ENCODE measurements at regions not wholly inside any gene's neighbourhood (a gene's known extent, or its start where the extent isn't known, plus 50 kb on each side); places are given as distances from the start of the nearest gene placed in this dataset.

- no peak for TF ChIP-seq POLR2A (IDR thresholded peaks at IDR 0.05)
- no peak for TF ChIP-seq CTCF (IDR thresholded peaks at IDR 0.05)
Observed at GRCh38 chr16:65336160-65336559, 214.3 kb upstream of the CDH11 start.
